ENCODE measurements at regions not wholly inside any gene's neighbourhood (a gene's known extent, or its start where the extent isn't known, plus 50 kb on each side); places are given as distances from the start of the nearest gene placed in this dataset.

DNA sequence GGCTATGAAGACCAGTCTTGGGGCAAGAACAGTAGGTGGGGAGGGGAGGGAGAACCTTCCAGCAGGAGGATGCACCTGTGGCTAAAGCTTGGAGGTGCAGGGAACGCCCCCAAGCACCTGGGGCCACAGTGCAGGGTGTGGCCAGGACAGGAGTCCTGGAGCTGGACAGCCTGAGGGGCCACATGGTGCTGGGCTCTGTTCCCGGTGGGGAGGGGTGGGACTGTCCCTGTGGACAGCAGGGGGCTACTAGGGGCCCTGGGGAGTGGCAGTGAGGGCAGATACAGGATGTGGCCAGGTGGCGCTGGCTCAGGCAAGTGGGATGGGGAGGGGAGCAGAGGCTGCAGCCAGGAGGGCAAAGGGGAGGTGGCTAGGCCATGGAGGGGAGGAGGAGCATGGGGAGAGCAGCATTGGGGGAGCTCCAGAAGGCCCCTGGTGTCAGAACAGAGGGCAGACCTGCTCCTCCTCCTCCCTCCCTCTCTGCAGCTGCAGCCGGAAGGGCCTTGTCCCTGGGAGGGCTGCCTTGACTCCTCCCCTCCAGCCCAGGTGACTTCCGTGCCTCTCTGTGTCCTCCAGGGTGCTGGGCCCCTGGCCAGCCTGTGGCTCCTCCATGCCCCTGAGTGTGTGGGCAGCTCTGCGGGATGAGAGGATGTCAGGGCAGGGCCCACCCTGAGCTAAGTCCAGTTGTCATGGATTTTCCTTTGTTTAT, 68.4 kb upstream of the DLK1 start:
- DNase-seq (ENCODE audit: low read depth) = no peak

DNA sequence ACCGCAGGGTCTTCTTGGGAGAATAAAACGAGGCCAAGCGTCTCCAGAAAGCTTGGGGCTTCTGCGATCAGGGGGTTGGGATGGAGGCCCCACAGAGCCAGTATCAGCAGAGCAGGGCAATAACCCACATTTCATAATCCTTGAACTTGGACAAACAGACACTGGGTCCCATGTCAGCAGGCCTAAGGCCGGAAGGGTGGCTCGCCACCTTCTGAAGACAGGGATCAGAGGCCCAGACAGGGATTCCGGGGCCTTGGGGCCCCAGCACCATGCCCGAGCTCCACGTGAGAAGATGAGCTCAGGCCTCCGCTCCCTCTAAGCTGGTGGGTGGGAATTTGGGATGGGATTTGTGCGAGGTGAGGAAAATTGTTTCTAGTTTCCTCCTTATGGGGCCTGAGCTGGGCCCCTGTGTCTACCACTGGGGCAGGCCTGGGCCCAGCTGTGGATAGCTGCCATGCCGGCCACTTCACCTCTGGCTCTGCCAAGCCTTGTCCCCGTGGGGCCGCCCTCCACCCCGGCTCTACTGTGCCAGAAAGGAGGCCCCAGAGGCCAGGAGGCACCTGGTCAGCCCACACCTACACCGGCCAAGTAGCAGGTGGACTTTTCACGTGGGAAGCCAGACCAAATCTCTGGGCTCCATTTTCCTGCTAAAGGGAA, 67.2 kb upstream of the DLK1 start:
- no peak for DNase-seq (ENCODE audit: low read depth)

DNA sequence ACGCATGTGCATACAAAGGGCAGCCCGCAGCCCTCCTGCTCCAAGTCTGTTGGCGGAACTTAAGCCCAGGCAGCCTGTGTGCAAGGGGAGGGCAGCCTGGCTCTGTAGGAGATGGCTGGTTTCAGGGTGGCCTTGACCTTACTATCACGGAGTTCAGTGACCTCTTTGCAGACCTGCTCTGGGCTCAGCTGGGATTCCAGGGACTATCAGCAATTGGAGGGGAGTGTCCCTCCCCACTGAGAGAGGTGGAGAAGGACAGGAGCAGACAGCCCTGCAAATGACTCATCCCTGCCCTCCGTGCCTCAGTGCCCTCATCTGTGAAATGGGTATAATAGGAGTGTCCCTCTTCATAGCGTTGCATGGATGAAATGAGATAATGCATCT, 66.2 kb upstream of the DLK1 start:
- no peak for DNase-seq (ENCODE audit: low read depth)

DNA sequence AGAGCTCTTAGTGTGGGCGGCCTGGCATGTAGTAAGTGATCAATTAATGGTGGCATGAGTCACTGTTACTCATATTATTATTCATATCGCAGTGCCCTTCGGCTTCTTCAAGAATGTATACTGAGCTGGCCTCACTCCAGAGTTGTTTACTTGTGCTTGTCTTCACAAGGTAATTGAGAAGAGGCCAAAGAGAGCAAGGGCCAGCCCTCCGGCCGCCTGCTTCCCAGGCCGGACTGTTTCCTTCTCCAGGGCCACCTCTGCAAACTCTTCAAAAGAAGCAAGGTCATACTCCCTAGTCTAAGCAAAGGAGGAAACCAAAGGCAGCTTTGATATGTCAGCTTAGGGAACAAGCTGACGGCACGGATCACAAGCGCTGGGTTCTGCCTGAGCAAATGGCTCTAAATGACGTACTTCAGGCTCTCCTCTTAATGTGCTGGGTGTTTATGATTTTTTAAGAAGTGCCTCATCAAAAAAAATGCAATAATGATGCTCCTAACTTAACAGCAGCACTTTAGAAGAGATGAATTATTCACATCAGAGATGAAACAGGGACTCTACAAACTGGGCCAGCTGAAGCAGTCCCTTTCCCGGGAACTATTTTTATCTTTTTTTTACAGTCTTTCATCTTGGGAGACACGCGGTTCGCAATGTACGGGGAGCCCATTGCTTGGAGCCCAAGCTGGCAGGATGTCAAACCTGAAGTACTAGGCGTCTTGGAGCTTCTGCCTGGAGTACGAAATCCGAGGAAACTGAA, 65.6 kb upstream of the DLK1 start:
- DNase-seq (ENCODE audit: low read depth) = no peak

DNA sequence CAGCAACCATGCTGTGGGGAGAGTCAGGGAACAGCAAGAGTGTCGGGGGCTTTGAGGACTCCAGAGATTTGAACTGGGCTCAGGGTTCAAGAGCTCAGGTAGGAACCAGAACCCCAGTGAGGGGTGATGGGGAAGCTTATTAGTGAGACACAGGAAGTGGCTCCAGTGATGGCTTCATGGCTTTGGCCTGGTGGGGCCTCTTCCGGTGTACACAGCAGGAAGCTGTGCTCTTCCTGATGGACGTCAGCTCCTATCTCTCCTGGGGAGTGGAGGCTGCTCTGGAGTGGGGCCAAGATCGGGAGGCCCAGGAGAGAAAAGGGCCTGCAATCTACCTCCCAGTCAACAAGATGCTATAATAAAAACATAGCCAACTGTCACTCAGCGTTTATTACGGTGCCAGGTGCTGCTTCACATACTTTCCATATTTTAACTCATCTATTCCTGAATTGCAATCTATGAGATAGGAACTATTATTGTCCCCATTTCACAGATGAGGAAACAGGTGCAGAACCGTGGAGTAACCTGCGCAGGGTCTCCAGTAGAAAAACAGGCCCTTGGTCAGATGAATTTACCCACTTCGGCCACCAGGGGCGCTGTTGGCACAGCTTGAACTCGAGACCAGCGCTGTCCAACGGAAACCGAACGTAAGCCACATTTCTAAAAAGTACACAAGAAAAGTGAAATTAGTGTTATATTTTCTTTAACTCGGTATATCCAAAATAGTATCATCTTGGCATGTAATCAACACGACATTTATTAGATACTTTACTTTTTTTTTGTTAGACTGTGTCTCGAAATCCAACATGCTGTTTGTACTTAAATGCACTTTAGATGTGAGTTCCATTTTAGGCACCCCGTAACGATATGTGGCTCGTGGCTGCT, 63.6 kb upstream of the DLK1 start:
- peak; percentile 40 for DNase-seq (ENCODE audit: low read depth)

DNA sequence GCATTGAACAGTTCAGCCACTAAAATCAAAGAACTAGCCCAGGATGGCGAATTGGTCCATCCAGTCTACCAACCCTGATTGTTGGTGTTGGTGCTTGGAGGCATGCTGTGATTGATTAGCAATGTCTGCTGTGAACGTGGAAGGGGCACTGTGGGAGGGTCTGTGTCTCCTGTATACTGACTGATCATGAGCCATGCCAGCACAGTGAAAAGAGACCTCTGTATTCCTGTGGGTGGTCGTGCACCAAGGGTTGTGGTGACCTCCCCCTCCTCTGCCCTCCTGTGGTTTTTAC, 63.0 kb upstream of the DLK1 start:
- no peak for DNase-seq (ENCODE audit: low read depth)

DNA sequence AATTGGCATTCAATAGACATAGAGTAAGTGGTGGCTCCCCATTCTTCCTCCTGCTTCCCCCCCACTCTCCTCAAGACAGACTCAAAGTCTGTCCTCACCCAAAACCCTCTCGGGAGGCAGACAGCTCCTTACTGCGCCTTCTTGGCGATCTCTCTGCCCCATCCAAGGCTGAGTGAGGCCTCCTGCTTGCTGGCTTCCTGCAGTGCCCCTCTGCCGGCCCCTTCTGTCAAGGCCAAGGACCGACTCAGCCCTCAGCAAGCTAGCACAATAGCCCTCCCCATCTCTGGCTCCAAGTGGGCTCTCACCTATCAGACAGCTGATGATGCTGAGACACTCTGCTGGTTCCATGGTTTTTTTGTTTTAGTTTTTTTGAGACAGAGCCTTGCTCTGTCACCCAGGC, 62.5 kb upstream of the DLK1 start:
- DNase-seq (ENCODE audit: low read depth) = no peak

DNA sequence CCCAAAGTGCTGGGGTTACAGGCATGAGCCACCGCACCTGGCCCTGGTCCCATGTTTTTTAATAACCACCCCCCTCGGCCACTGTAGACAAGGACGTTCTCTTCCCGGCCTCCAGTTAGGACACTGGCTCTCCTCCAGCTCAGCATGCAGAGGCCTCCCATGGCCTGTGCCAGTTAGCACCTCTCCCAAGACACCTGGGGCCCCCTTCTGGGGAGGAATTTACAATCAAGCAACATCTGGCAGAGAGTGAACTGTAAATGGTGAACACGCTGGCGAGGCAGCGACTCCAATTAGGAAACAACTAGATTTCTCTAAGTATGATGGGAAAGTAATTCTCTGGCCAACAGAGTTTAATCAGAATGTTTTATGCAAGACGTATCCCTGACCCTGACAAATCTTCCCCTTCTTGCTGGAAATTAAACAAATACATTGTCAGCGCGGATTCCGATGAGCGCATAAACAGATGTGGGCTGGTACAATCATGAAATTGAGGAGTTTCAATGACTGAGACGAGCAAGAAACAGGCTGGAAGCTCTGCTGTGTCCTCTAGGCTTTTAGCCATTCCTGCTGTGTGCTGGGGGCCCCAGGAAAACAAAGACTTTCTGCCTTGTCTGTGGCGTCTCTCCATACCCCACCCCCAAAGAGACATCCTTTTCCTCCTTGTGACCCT, 61.7 kb upstream of the DLK1 start:
- no peak for DNase-seq (ENCODE audit: low read depth)

DNA sequence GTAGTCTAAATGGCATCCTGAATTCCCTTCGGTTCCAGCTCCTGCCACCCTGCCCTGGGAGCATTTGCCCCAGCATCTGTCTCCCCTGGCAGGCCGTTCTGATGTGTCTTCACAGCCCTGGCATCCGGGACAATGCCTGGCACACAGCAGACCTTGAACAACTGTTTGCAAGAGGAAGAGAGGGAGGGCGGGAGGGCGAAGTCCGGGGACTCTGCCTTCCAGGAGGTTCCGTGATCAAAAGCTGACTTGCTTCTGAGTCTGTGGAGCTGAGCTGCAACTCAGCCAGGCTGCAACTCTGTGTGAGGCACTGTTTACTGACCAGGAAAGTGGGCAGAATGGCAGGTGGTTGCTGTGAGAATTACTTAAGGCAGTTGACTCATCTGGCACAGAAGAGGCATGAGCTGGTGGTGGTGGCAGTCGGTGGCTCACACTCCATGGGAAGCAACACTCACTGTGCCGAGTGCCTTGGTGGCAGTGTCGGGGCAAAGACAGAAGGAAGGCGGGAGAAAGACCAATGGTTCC, 61.1 kb upstream of the DLK1 start:
- DNase-seq (ENCODE audit: low read depth) = peak; percentile 32

DNA sequence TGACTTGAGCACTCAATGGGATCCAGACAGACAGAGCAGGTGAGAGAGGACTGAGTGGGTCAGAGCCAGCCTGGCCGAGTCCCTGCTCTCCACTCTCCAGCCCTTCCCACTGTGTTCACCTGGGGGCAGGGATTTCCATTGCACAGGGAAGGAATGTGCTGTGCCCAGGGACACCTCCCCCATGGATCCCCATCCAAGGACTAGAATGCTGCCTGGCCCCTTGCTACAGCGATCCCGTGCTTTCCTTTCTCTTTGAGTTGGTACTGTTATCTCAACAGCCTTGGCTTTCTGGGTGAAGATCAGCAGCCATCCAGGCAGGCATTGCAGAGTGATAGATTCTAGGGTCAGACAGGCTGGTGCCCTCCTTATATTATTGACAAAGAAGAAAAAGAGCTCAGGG, 60.3 kb upstream of the DLK1 start:
- DNase-seq (ENCODE audit: low read depth) = no peak

DNA sequence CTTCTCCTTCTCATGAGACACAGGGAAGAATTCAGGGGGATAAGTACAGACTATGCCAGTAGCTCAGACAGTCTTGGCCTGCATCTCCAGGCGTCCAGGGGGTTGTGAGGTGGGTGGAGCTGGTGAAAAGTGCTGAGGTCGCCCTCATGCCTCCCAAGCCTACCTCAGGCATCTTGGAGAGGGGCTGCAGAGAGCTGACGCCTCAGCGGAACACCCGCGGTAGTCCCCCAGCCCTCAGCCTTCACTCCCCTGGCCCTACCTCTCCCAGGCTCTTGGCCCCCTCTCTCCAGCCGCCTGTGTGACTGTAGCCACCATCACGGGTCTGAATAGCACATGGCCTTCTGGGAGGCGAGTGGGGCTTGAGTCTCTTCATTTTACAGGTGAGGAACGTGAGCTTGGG, 59.8 kb upstream of the DLK1 start:
- DNase-seq (ENCODE audit: low read depth) = no peak

DNA sequence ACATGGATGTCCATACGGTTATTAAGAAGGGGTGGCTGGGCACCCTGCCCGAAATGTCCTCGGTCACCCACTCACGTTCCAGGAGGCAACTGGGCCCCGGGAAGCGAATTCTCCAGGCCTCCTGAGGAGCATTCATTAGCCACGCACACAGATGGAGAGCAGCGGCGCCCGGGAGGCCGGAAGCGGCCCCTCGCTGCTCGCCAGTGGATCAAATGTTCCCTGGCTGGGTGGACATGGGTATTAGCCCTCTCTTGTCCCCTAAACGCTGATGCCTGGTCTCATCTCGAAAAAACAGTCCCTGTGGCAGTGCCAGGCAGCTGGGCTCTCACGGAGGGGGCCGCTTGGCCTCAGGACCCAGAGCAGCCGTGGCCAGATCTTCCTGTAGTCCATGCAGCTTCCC, 59.0 kb upstream of the DLK1 start:
- DNase-seq (ENCODE audit: low read depth) = no peak

DNA sequence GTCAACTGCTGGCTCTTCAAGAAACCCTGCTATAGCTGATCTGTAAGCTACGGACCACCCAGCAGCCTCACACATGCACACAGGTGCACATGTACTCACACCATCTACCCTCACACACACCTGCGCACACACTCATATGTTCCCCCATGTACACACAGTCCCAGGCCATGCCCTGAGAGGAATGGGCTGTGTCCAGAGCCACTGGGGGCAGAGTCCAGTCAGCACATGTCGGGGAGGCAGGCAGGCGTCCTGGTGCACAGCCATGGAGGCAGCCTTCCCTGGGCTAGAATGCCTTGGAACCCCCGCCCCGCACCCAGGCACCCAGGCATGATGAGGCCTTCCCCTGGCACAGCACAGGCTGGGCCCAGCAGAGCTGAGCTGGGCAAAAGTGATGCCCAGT, 58.3 kb upstream of the DLK1 start:
- no peak for DNase-seq (ENCODE audit: low read depth)

DNA sequence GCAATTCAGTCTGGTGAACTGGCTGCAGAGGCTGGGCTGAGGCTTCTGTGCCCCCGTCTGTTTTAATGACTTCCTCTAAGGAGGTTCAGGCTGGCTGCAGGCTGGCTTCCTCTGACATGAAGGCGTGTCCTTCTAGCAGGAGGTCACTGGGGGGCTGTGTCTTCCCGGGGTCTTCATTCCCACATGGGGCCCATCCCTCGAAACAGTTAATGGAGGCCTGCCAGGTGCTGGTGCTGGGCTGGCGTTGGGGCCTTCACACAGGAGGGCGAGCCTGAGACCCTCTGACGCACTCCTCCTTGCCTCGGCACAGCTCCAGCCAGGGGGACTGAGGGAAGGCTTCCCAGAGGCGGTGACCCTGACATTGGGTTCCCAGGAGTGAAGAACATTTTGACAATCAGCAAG, 57.7 kb upstream of the DLK1 start:
- no peak for DNase-seq (ENCODE audit: low read depth)

DNA sequence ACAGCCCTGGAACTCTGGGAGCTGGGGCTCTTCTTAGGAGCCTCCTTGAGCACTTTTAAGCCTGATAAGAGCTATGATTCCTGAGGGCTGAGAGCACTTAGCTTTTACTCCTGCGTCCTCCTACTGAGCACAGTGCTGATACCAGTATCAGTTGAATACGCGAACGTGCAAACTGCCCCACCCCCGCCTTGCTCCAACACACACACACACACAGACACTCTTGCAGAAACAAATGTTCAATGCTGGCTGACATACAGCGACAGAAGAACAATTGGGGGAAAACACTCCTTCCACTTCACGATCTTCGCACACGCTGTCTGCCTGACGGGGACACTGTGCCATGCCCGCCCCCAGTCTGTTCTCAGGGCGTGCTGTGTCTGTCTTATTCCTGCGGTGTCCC, 57.2 kb upstream of the DLK1 start:
- DNase-seq (ENCODE audit: low read depth) = no peak

DNA sequence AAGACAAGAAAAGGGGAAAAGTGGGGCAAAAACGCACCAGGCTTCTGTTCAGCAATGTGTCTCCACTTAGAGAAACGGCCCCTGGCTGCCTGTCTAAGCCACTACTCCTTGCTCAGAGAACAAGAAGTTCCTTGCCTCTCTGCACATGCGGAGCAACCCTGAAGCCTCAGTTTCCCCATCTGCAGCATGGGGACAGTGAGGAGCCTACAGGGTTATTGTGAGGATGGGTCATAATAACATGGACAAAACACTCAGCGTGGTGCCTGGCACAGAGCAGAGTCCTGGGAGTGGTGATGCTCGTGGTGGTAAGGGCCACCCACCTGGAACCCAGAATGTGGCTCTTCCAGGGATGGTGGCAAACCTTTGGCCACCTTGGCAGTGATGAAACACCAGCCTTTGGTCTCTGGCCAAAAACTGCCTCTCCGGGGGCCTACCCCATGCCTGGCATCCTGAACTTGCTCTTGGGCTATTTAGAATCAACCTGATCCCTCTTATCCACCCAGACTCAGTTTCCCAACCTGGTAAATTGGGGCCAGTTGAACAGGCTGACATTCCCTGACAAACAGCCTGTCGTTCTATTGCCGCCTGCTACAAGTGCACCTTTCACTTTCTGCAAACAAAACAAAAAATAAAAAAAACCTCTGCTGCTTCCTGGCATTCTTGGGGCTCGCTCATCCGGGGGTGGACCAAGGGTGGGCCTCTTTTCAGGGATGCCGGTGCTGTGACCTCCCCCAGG, 56.5 kb upstream of the DLK1 start:
- DNase-seq (ENCODE audit: low read depth) = no peak

DNA sequence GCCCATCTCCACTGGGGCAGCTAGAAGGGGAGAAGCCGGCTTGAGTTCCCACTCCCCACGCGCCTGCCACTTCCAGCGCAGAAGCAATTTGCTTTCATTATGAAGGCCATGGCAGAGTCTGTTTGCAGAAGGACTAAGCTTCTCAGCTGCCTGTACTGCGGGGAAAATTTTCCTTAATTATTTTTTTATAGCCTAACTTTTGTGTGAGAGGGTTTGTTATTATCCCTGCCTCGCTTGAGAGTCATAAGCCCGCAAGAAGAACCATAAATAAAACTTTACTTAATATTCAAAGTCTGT, 56.0 kb upstream of the DLK1 start:
- DNase-seq (ENCODE audit: low read depth) = no peak

DNA sequence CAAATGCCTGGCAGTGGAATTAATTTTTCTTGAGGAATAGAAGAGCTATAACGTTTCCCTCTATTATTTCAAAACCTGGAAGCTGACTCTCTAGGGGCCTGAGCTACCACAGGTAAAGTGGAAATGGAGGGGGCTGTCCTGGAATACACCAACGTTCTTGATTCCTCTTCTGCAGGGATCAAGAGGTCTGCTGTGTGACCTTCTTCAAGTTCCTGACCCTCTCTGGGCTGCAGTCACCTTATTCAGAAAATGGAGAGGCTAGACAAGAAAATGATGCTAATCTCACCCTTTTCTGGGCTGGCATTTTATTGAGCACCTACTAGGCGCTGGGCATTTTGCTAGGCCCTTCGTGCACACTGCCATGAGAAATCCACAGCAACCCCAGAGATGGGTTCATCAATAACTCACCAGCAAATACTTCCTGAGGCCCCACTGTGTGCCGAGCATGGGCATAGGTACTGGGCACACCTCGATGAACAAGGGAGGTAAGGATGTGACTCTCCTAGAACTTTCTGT, 55.2 kb upstream of the DLK1 start:
- no peak for DNase-seq (ENCODE audit: low read depth)

DNA sequence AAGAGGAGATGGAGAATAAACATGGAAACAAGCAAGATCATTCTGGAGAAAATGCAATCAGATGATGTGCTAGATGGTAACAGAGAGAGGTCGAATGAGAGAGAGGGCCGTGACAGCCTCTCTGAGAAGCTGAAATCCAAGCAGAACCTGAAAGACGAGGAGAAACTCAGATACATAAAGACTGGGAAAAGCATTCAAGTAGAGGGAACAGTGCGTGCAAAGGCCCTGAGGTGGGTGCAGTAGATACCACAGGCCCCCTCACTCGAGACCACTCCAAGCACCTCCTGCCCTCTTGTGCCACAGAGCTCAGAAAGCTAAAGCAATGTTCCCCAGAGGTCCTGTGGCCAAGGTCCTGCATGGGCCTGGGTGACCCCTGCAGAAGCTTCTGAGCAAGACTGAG, 54.8 kb upstream of the DLK1 start:
- no peak for DNase-seq (ENCODE audit: low read depth)

DNA sequence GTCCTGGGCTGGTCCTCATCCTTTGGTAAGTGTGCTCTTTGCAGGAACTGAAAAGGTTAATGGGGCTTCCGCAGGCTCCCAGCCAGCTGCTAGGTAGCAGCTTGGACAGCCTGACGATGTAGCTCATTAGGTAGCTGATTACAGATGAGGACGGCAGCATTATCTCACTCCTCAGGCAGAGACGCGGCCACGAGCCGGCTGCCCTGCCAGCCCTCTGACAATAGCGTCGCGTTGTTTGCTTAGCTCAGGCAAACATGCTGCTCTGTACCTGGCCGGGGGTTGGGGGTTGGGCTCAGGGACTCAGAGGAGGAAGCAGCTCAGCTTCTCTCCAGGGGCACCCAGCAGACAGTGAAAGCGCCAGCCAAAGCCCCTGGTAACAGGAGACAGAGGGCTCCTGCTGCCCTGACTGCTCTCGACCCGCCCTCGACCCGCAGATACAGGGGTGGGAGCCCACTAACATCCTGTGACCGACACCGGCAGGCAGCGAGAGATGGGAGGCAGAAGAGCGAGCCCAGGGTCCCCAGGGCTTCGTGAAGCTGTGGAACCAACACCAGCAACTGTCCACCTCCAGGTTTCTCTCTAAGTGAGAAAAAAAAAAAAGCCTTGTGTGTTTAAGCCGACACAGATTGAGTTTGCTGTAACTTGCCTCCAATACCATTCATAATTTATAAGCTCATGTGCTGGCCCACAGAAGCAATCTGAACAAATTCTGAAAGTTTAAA, 53.4 kb upstream of the DLK1 start:
- DNase-seq (ENCODE audit: low read depth) = no peak

All from RPMI7951 (cell line).